HCT116 (cell line): ENCODE measurements at regions not wholly inside any gene's neighbourhood (a gene's known extent, or its start where the extent isn't known, plus 50 kb on each side); places are given as distances from the start of the nearest gene placed in this dataset.

Experiments used
- ATAC-seq: fragments of 200-7000 bp; cut with Tn5 transposase; 2 replicates; pipeline ENCODE4 v1.9.1; 2020; ENCODE audit warnings: mild to moderate bottlenecking, moderate library complexity
- BruUV-seq: library from RNA; stranded (reverse); fragments of 400-500 nt; replicated peaks from 2 replicates; lab custom pipeline; 2021; lab: Mats Ljungman, UMichigan
- CTCF ChIA-PET: fragments of 300-600 bp; sonication (Branson Sonifier 250); formaldehyde crosslinking; loops from one replicate; lab custom pipeline; 2021; ENCODE audit warnings: antibody characterized with exemption; lab: Charles Lee
- POLR2A ChIA-PET: fragments of 300-600, 350-600 bp; sonication (Branson Sonifier 250); formaldehyde crosslinking; loops from one replicate; lab custom pipeline; 2021; ENCODE audit warnings: antibody characterized with exemption; lab: Charles Lee
- RAD21 ChIA-PET, 2 experiments: fragments of 300-600 bp; sonication (Branson Sonifier 250); formaldehyde crosslinking; loops; one replicate each; lab custom pipeline; 2023; ENCODE audit warnings: low total read pairs in 2 of 2; ENCODE audit not compliant: uncharacterized antibody in 2 of 2, unreplicated experiment in 2 of 2, low non-redundant PET in 1 of 2; lab: Charles Lee
- DNase-seq: peaks from one replicate; pipeline ENCODE4 v3.0.0-alpha.2; 2010; ENCODE audit warnings: low read depth, low spot score
- H2AFZ ChIP-seq: fragments of 200-600 bp; shearing (Covaris generic), sonication (generic); 2 replicates; pipeline ENCODE4 v1.6.1; 2017; ENCODE audit warnings: low read depth, mixed run types, mixed read lengths, antibody characterized with exemption, low read length; ENCODE audit not compliant: poor library complexity, severe bottlenecking
- H3K27ac ChIP-seq: 2 replicates; pipeline ENCODE4 v1.5.1; 2012; ENCODE audit warnings: low read depth, low read length
- H3K27me3 ChIP-seq: fragments of 200-600 bp; sonication (generic); 2 replicates; pipeline ENCODE4 v1.6.1; 2016; ENCODE audit warnings: mixed run types, low read length, mixed read lengths; ENCODE audit not compliant: insufficient read depth
- H3K36me3 ChIP-seq, 2 experiments: fragments of 200-500 bp in 1 of 2; fragments of 200-600 bp in 1 of 2; sonication (Bioruptor generic) in 1 of 2; sonication (generic) in 1 of 2; 2 replicates each; pipeline versions ENCODE4 v1.5.1 to v1.6.1; 2014 to 2016; ENCODE audit warnings: low read length in 2 of 2, inconsistent platforms in 1 of 2, mixed read lengths in 1 of 2, mixed run types in 1 of 2; ENCODE audit not compliant: insufficient read depth in 2 of 2, control insufficient read depth in 1 of 2
- H3K4me1 ChIP-seq, 2 experiments: fragments of 200-600 bp in 1 of 2; sonication (generic) in 1 of 2; 2 replicates each; pipeline versions ENCODE4 v1.5.1 to v1.6.1; 2012 to 2017; ENCODE audit warnings: low read length in 2 of 2, inconsistent platforms in 1 of 2, mild to moderate bottlenecking in 1 of 2, mixed read lengths in 1 of 2, mixed run types in 1 of 2, moderate library complexity in 1 of 2; ENCODE audit not compliant: insufficient read depth in 2 of 2, control insufficient read depth in 1 of 2
- H3K4me2 ChIP-seq: fragments of 200-600 bp; sonication (generic); 2 replicates; pipeline ENCODE4 v1.6.1; 2017; ENCODE audit warnings: mixed run types, low read length, mixed read lengths
- H3K4me3 ChIP-seq, 2 experiments: fragments of 200-600 bp in 1 of 2; sonication (generic) in 1 of 2; replicated peaks in 1 of 2; 2 replicates each; pipeline ENCODE4 v1.5.1; 2011 to 2016; ENCODE audit warnings: low read length in 2 of 2, control low read depth in 1 of 2, low read depth in 1 of 2, mild to moderate bottlenecking in 1 of 2, mixed read lengths in 1 of 2, mixed run types in 1 of 2
- H3K79me2 ChIP-seq: fragments of 200-600 bp; sonication (generic); 2 replicates; pipeline ENCODE4 v1.6.1; 2017; ENCODE audit warnings: mild to moderate bottlenecking, mixed run types, low read length, moderate library complexity, mixed read lengths; ENCODE audit not compliant: insufficient read depth
- H3K9ac ChIP-seq: fragments of 200-600 bp; sonication (generic); 2 replicates; pipeline ENCODE4 v1.6.1; 2016; ENCODE audit warnings: low read length, mixed read lengths
- H3K9me2 ChIP-seq: fragments of 200-600 bp; sonication (generic), shearing (Covaris generic); 2 replicates; pipeline ENCODE4 v1.6.1; 2017; ENCODE audit warnings: mixed run types, mild to moderate bottlenecking, moderate library complexity; ENCODE audit not compliant: insufficient read depth
- H3K9me3 ChIP-seq, 2 experiments: fragments of 200-500 bp in 1 of 2; fragments of 200-600 bp in 1 of 2; sonication (Bioruptor generic) in 1 of 2; sonication (generic) in 1 of 2; 2 replicates each; pipeline ENCODE4 v1.6.1; 2014 to 2017; ENCODE audit warnings: low read length in 2 of 2, mixed read lengths in 2 of 2, inconsistent platforms in 1 of 2, low read depth in 1 of 2, mild to moderate bottlenecking in 1 of 2, mixed run types in 1 of 2, moderate library complexity in 1 of 2; ENCODE audit not compliant: control insufficient read depth in 1 of 2, insufficient read depth in 1 of 2
- H4K20me1 ChIP-seq: fragments of 200-600 bp; sonication (generic), shearing (Covaris generic); 2 replicates; pipeline ENCODE4 v1.6.1; 2017; ENCODE audit warnings: mixed run types, mild to moderate bottlenecking, moderate library complexity; ENCODE audit not compliant: insufficient read depth
- CBX3 ChIP-seq: IDR thresholded peaks from 2 replicates; pipeline ENCODE4 v1.6.1; 2012; ENCODE audit warnings: low read depth
- CEBPB ChIP-seq: IDR thresholded peaks from 2 replicates; pipeline ENCODE4 v1.6.1; 2012; ENCODE audit warnings: low read depth
- CTCF ChIP-seq, 3 experiments: fragments of 200-600 bp in 1 of 3; sonication (generic) in 1 of 3; IDR thresholded peaks in 2 of 3; conservative IDR thresholded peaks in 1 of 3; 2 replicates each; pipeline ENCODE4 v1.5.1; 2012 to 2017; ENCODE audit warnings: low read depth in 2 of 3, low read length in 2 of 3, antibody characterized with exemption in 1 of 3, borderline replicate concordance in 1 of 3, control low read depth in 1 of 3, mild to moderate bottlenecking in 1 of 3, mixed read lengths in 1 of 3, mixed run types in 1 of 3, moderate library complexity in 1 of 3; ENCODE audit not compliant: insufficient read depth in 1 of 3
- EGR1 ChIP-seq: IDR thresholded peaks from 2 replicates; pipeline ENCODE4 v1.6.1; 2012; ENCODE audit warnings: low read depth
- ELF1 ChIP-seq: IDR thresholded peaks from 2 replicates; pipeline ENCODE4 v1.6.1; 2012; ENCODE audit warnings: low read depth, borderline replicate concordance
- EZH2 ChIP-seq: fragments of 200-600 bp; sonication (generic); IDR thresholded peaks from 2 replicates; pipeline ENCODE4 v1.6.1; 2017; ENCODE audit warnings: antibody characterized with exemption, mixed run types
- EZH2phosphoT487 ChIP-seq: fragments of 200-600 bp; IDR thresholded peaks from 2 replicates; pipeline ENCODE4 v1.6.1; 2018; ENCODE audit warnings: antibody characterized with exemption, borderline replicate concordance
- POLR2AphosphoS5 ChIP-seq: IDR thresholded peaks from 2 replicates; pipeline ENCODE4 v1.6.1; 2011; ENCODE audit warnings: mild to moderate bottlenecking, low read depth, low read length, moderate library complexity
- REST ChIP-seq: IDR thresholded peaks from 2 replicates; pipeline ENCODE4 v1.6.1; 2012; ENCODE audit warnings: low read depth
- SP1 ChIP-seq: IDR thresholded peaks from 2 replicates; pipeline ENCODE4 v1.6.1; 2012; ENCODE audit warnings: low read depth
- SRF ChIP-seq: IDR thresholded peaks from 2 replicates; pipeline ENCODE4 v1.6.1; 2012; ENCODE audit warnings: low read depth
- TCF7L2 ChIP-seq: IDR thresholded peaks from 2 replicates; pipeline ENCODE4 v1.7.0; 2011; ENCODE audit warnings: borderline replicate concordance, inconsistent platforms; ENCODE audit not compliant: insufficient read depth, insufficient read length; ENCODE audit errors: extremely low read depth
- YY1 ChIP-seq: IDR thresholded peaks from 2 replicates; pipeline ENCODE4 v1.6.1; 2011; ENCODE audit warnings: low read length, low read depth, moderate library complexity, mild to moderate bottlenecking; ENCODE audit not compliant: insufficient replicate concordance; ENCODE audit errors: extremely low read depth
- ZFX ChIP-seq: fragments of 450-650 bp; IDR thresholded peaks from 2 replicates; pipeline ENCODE4 v1.6.1; 2017
- intact Hi-C: fragments of 100-400 bp; cut with micrococcal nuclease; formaldehyde crosslinking; loops from 2 replicates; pipeline ENCODE4 v1.10.0; 2022
- TF ChIP-seq, protein P1 (sequence below): IDR thresholded peaks from 2 replicates; pipeline ENCODE4 v1.6.1; 2012

- no peaks in the 10 kb centered on the region for H3K79me2 ChIP-seq
- ATAC-seq (no peak), DNase-seq (no peak)
- intact Hi-C loops, result no loop called here
- ChIA-PET POLR2A (no interaction called here), CTCF (no interaction called here), RAD21 (no interaction called here)
- no peak overlapping the region for H3K27ac ChIP-seq
- no peaks in the 10 kb centered on the region; a peak in 1 of 4 replicates for H3K4me1 ChIP-seq
- H4K20me1 ChIP-seq, result no peaks in the 10 kb centered on the region
- no peaks in the 10 kb centered on the region for H3K9me2 ChIP-seq
- H3K4me3 ChIP-seq, result no peak overlapping the region
- H3K9ac ChIP-seq, result no peak overlapping the region
- no peak overlapping the region for H2AFZ ChIP-seq
- H3K27me3 ChIP-seq, result no peaks in the 10 kb centered on the region
- no peaks in the 10 kb centered on the region for H3K36me3 ChIP-seq
- no TSS peak for BruUV-seq
- no peaks in the 10 kb centered on the region for H3K9me3 ChIP-seq
- TF ChIP-seq, protein P1, sequence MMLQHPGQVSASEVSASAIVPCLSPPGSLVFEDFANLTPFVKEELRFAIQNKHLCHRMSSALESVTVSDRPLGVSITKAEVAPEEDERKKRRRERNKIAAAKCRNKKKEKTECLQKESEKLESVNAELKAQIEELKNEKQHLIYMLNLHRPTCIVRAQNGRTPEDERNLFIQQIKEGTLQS, result no peak
- no peak for TF ChIP-seq YY1
- no peak for TF ChIP-seq SRF
- no peak for TF ChIP-seq SP1
- no peak for TF ChIP-seq EGR1
- no peak for TF ChIP-seq EZH2phosphoT487
- H3K4me2 ChIP-seq, result no peak overlapping the region
Observed at GRCh38 chr5:98490348-98490747, 283.1 kb upstream of the RGMB start.

- no TSS peak for BruUV-seq
- intact Hi-C loops, result no loop called here
- ChIA-PET POLR2A (no interaction called here), RAD21 (no interaction called here), CTCF (no interaction called here)
- Histone ChIP-seq H3K4me2 (no peak overlapping the region; the same call in 1 of the 2 replicates), H4K20me1 (no peaks in the 10 kb centered on the region), H3K27ac (no peak overlapping the region), H3K36me3 (no peaks in the 10 kb centered on the region), H3K27me3 (no peaks in the 10 kb centered on the region), H3K9ac (no peak overlapping the region), H3K4me1 (no peaks in the 10 kb centered on the region; a peak in 1 of 4 replicates), H2AFZ (no peak overlapping the region), H3K9me3 (no peaks in the 10 kb centered on the region), H3K79me2 (no peaks in the 10 kb centered on the region), H3K9me2 (no peaks in the 10 kb centered on the region), H3K4me3 (no peak overlapping the region)
- TF ChIP-seq POLR2AphosphoS5 (no peak), CTCF (IDR thresholded peaks at IDR 0.05 in 2 of 3, conservative IDR thresholded peaks at IDR 0.05 in 1 of 3; ENCODE audit: borderline replicate concordance in 1 of 3, insufficient read depth in 1 of 3, low read depth in 2 of 3, low read length in 2 of 3) (no peak), ZFX (no peak), TCF7L2 (no peak), CBX3 (no peak), CEBPB (no peak), EZH2 (no peak), REST (no peak), ELF1 (no peak), YY1 (no peak)
- TF ChIP-seq, protein P1, result no peak
- ATAC-seq, result no peak
- DNase-seq, result no peak
Observed at GRCh38 chr5:98492258-98492657, 281.2 kb upstream of the RGMB start.
